Lung (tissue), 11 donors: ENCODE measurements at regions not wholly inside any gene's neighbourhood (a gene's known extent, or its start where the extent isn't known, plus 50 kb on each side); places are given as distances from the start of the nearest gene placed in this dataset.

Source experiments
- ATAC-seq: fragments of 200-7000 bp; cut with Tn5 transposase; one replicate; pipeline ENCODE4 v1.9.1; 2020; ENCODE audit warnings: moderate number of reproducible peaks; ENCODE audit not compliant: insufficient read depth, low FRiP score
- DNase-seq, 3 donors: peaks; one replicate each; pipeline ENCODE4 v3.0.0-alpha.2; 2013 to 2017
- H3K27ac ChIP-seq, 2 donors: one replicate each; pipeline ENCODE4 v1.5.1; 2013; ENCODE audit warnings: mild to moderate bottlenecking in 2 of 2, moderate library complexity in 2 of 2, control low read depth in 1 of 2, inconsistent platforms in 1 of 2, low read depth in 1 of 2, low read length in 1 of 2
- H3K27me3 ChIP-seq, 3 donors: one replicate each; pipeline ENCODE4 v1.5.1; 2013; ENCODE audit warnings: low read length in 2 of 3; ENCODE audit not compliant: control insufficient read depth in 3 of 3, insufficient read depth in 3 of 3
- H3K36me3 ChIP-seq, 4 donors: one replicate each; pipeline ENCODE4 v1.5.1; 2013; ENCODE audit warnings: low read length in 4 of 4, mild to moderate bottlenecking in 1 of 4, moderate library complexity in 1 of 4; ENCODE audit not compliant: control insufficient read depth in 4 of 4, insufficient read depth in 4 of 4
- H3K4me1 ChIP-seq, 5 donors: one replicate each; pipeline ENCODE4 v1.5.1; 2013; ENCODE audit warnings: low read length in 5 of 5, mild to moderate bottlenecking in 2 of 5, moderate library complexity in 1 of 5; ENCODE audit not compliant: control insufficient read depth in 5 of 5, insufficient read depth in 5 of 5
- H3K4me3 ChIP-seq: one replicate; pipeline ENCODE4 v1.5.1; 2013; ENCODE audit warnings: mild to moderate bottlenecking, control low read depth, moderate library complexity
- H3K9ac ChIP-seq, 2 donors: one replicate each; pipeline ENCODE4 v1.5.1; 2013; ENCODE audit warnings: low read length in 2 of 2, control low read depth in 1 of 2; ENCODE audit not compliant: insufficient read depth in 1 of 2
- H3K9me3 ChIP-seq, 4 donors: one replicate each; pipeline ENCODE4 v1.5.1; 2013; ENCODE audit warnings: low read length in 3 of 4, mild to moderate bottlenecking in 1 of 4, moderate library complexity in 1 of 4; ENCODE audit not compliant: control insufficient read depth in 4 of 4, insufficient read depth in 3 of 4
- CTCF ChIP-seq: IDR thresholded peaks from 2 replicates; pipeline ENCODE4 v1.5.1; 2012; ENCODE audit warnings: mild to moderate bottlenecking; ENCODE audit errors: control extremely low read depth, extremely low read depth
- whole genome bisulfite sequencing, 2 donors: extraction: QIAGEN DNeasy Blood & Tissue Kit; methylation state at CpG; one replicate each; pipeline ENCODE4 v1.1.7; 2013; 5-methylcytosine and 5-hydroxymethylcytosine counted together
- donor health status: control.
- donor health status: control.
- donor health status: Bipolar disorder and iron deficiency.
- donor health status: healthy.
- donor health status: DM: yes; HTN: yes; CAD: no.

DNA sequence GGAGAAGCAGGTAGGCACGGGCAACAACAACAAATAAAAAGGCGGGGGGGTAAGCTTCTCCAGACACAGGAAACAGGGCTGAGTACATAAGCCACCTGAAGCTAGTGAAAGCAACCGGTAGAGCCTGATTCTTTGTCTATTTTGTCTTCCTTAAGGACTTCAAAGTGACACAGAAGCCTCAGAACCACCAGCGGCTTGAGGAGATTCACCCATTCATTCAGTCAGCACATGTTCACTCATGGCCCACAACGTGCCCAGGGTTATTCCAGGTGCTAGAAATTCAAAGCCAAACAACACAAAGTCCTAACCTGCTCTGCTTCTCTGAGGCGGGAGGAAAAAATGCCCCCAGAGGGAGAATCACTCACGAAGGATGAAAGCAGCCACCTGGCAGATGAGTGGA is 69.3 kb upstream of the C7orf33 start:
- no peak for ATAC-seq
- no peak overlapping the region for H3K4me3 ChIP-seq
- DNase-seq = no peak
- H3K4me1 ChIP-seq = peaks cover 0 to 8% (median 0%) of the 10 kb centered on the region in 5 donors
- no peak overlapping the region for H3K9ac ChIP-seq
- H3K9me3 ChIP-seq = no peaks in the 10 kb centered on the region
- TF ChIP-seq CTCF = no peak
- H3K36me3 ChIP-seq = no peaks in the 10 kb centered on the region
- no peaks in the 10 kb centered on the region for H3K27me3 ChIP-seq
- WGBS, 2 donors = 71 to 84% methylated on average over 7 of the region's 7 CpGs
- H3K27ac ChIP-seq = no peak overlapping the region

DNA sequence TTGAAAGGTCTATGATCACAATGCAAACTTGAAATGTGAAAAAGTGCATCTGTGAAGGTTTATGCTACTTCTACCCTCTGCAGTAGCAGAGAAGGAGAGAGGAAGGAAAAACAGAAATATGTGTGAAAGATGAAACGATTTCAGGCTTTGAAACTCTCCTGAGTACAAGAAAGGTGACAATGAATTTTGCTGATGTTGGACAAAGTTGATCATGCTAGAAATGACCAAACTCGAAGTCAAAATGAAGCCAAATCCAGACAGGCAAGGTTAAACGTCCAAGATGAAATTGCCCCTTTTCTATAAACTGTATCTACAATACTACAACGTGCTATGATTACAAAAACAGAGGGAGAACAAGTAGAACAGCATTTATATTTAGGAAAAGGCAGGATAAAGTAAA is 67.0 kb upstream of the C7orf33 start:
- ATAC-seq = no peak

GRCh38 chr7:148524479-148525224 is 65.9 kb upstream of the C7orf33 start:
- no peaks in the 10 kb centered on the region for H3K9me3 ChIP-seq
- TF ChIP-seq CTCF = no peak
- H3K9ac ChIP-seq = no peak overlapping the region
- ATAC-seq (no peak), DNase-seq (peak in 2 of 3 donors; percentile 8)
- H3K27me3 ChIP-seq = no peaks in the 10 kb centered on the region
- 41 to 64% methylated on average over 7 of the region's 7 CpGs for WGBS, 2 donors
- H3K4me1 ChIP-seq = peaks cover 0 to 8% (median 0%) of the 10 kb centered on the region in 5 donors
- no peak overlapping the region for H3K27ac ChIP-seq
- H3K4me3 ChIP-seq = no peak overlapping the region
- H3K36me3 ChIP-seq = no peaks in the 10 kb centered on the region

More for the DNA sequence above, 67.0 kb upstream of the C7orf33 start:
- WGBS, 2 donors = 46 to 64% methylated on average over 4 of the region's 4 CpGs
- H3K36me3 ChIP-seq = no peaks in the 10 kb centered on the region
- H3K27me3 ChIP-seq = no peaks in the 10 kb centered on the region
- TF ChIP-seq CTCF = no peak
- no peak overlapping the region for H3K27ac ChIP-seq
- no peaks in the 10 kb centered on the region for H3K9me3 ChIP-seq
- H3K4me1 ChIP-seq = peaks cover 0 to 8% (median 0%) of the 10 kb centered on the region in 5 donors
- H3K4me3 ChIP-seq = no peak overlapping the region
- no peak for DNase-seq
- no peak overlapping the region for H3K9ac ChIP-seq
